ENCODE measurements at regions not wholly inside any gene's neighbourhood (a gene's known extent, or its start where the extent isn't known, plus 50 kb on each side); places are given as distances from the start of the nearest gene placed in this dataset.

GRCh38 chr6:48290595-48290994 lies 179.6 kb upstream of the PTCHD4 start:
- H3K27ac Mint-ChIP-seq, result no peak overlapping the region
- CTCF ChIA-PET, result no interaction called here
- no peak for TF ChIP-seq CTCF (IDR thresholded peaks at IDR 0.05)
- peaks cover 15% of the 10 kb centered on the region for H3K9me3 Mint-ChIP-seq
- POLR2A ChIA-PET, result no interaction called here
- H3K4me1 Mint-ChIP-seq, result no peaks in the 10 kb centered on the region
- H3K36me3 Mint-ChIP-seq (ENCODE audit: low read depth), result no peaks in the 10 kb centered on the region
- ATAC-seq (ENCODE audit: low read depth), result no peak
- DNase-seq, result no peak
- H3K27me3 Mint-ChIP-seq, result no peaks in the 10 kb centered on the region
- H3K4me3 Mint-ChIP-seq, result no peak overlapping the region
- intact Hi-C loops (cut with micrococcal nuclease), result no loop called here

- Mint-ChIP-seq H3K27ac (no peak overlapping the region), H3K27me3 (no peaks in the 10 kb centered on the region), H3K9me3 (peaks cover 17% of the 10 kb centered on the region), H3K4me1 (no peaks in the 10 kb centered on the region), H3K4me3 (no peak overlapping the region), H3K36me3 (ENCODE audit: low read depth) (no peaks in the 10 kb centered on the region)
- intact Hi-C loops (cut with micrococcal nuclease), result no loop called here
- ChIA-PET CTCF (no interaction called here), POLR2A (no interaction called here)
- ATAC-seq (ENCODE audit: low read depth) (no peak), DNase-seq (no peak)
- TF ChIP-seq CTCF (IDR thresholded peaks at IDR 0.05), result no peak
Observed at GRCh38 chr6:48289841-48290240, 178.8 kb upstream of the PTCHD4 start.

GRCh38 chr6:48281217-48281616 lies 170.2 kb upstream of the PTCHD4 start:
- Mint-ChIP-seq H3K4me3 (no peak overlapping the region), H3K27me3 (no peaks in the 10 kb centered on the region), H3K27ac (no peak overlapping the region), H3K4me1 (no peaks in the 10 kb centered on the region), H3K9me3 (peaks cover 14% of the 10 kb centered on the region), H3K36me3 (ENCODE audit: low read depth) (no peaks in the 10 kb centered on the region)
- intact Hi-C loops (cut with micrococcal nuclease), result no loop called here
- CTCF ChIA-PET, result no interaction called here
- TF ChIP-seq CTCF (IDR thresholded peaks at IDR 0.05), result no peak
- DNase-seq, result no peak
- POLR2A ChIA-PET, result no interaction called here
- ATAC-seq (ENCODE audit: low read depth), result no peak

GRCh38 chr6:48280035-48280620 lies 169.1 kb upstream of the PTCHD4 start:
- intact Hi-C loops (cut with micrococcal nuclease), result no loop called here
- ATAC-seq (ENCODE audit: low read depth) (no peak), DNase-seq (no peak)
- H3K4me1 Mint-ChIP-seq, result no peaks in the 10 kb centered on the region
- H3K4me3 Mint-ChIP-seq, result no peak overlapping the region
- CTCF ChIA-PET, result no interaction called here
- H3K27ac Mint-ChIP-seq, result no peak overlapping the region
- no peaks in the 10 kb centered on the region for H3K27me3 Mint-ChIP-seq
- H3K9me3 Mint-ChIP-seq, result peaks cover 11% of the 10 kb centered on the region
- no peak for TF ChIP-seq CTCF (IDR thresholded peaks at IDR 0.05)
- POLR2A ChIA-PET, result no interaction called here
- no peaks in the 10 kb centered on the region for H3K36me3 Mint-ChIP-seq (ENCODE audit: low read depth)

- ATAC-seq (ENCODE audit: low read depth), result no peak
- no peaks in the 10 kb centered on the region for H3K27me3 Mint-ChIP-seq
- no peaks in the 10 kb centered on the region for H3K36me3 Mint-ChIP-seq (ENCODE audit: low read depth)
- intact Hi-C loops (cut with micrococcal nuclease), result no loop called here
- TF ChIP-seq CTCF (IDR thresholded peaks at IDR 0.05), result no peak
- no peak for DNase-seq
- no peak overlapping the region for H3K27ac Mint-ChIP-seq
- ChIA-PET CTCF (no interaction called here), POLR2A (no interaction called here)
- H3K4me3 Mint-ChIP-seq, result no peak overlapping the region
- H3K9me3 Mint-ChIP-seq, result peaks cover 5% of the 10 kb centered on the region
- H3K4me1 Mint-ChIP-seq, result no peaks in the 10 kb centered on the region
Observed at GRCh38 chr6:48278261-48278660, 167.3 kb upstream of the PTCHD4 start.
